Raji (cell line): ENCODE measurements at regions not wholly inside any gene's neighbourhood (a gene's known extent, or its start where the extent isn't known, plus 50 kb on each side); places are given as distances from the start of the nearest gene placed in this dataset.

ENCODE experiments used
- POLR2A ChIP-seq: IDR thresholded peaks from 2 replicates; pipeline ENCODE4 v1.6.1; 2011; ENCODE audit warnings: low read depth, low read length, control low read depth; ENCODE audit not compliant: insufficient read depth

- TF ChIP-seq POLR2A = no peak
Observed at GRCh38 chr1:88053065-88053464, 631.0 kb upstream of the PKN2 start.

- no peak for TF ChIP-seq POLR2A
Observed at GRCh38 chr1:88056881-88057280, 627.2 kb upstream of the PKN2 start.

GRCh38 chr1:88058205-88058604, 625.9 kb upstream of the PKN2 start:
- TF ChIP-seq POLR2A = no peak

GRCh38 chr1:88060112-88060673, 623.9 kb upstream of the PKN2 start:
- TF ChIP-seq POLR2A = no peak

- TF ChIP-seq POLR2A = no peak
Observed at GRCh38 chr1:88060750-88061491, 623.2 kb upstream of the PKN2 start.

- TF ChIP-seq POLR2A = no peak
Observed at GRCh38 chr1:88061492-88062177, 622.4 kb upstream of the PKN2 start.

GRCh38 chr1:88062650-88063153, 621.4 kb upstream of the PKN2 start:
- no peak for TF ChIP-seq POLR2A

- no peak for TF ChIP-seq POLR2A
Observed at GRCh38 chr1:88063605-88064004, 620.5 kb upstream of the PKN2 start.

GRCh38 chr1:88068407-88068960, 615.6 kb upstream of the PKN2 start:
- no peak for TF ChIP-seq POLR2A

GRCh38 chr1:88070956-88071355, 613.1 kb upstream of the PKN2 start:
- no peak for TF ChIP-seq POLR2A

GRCh38 chr1:88074661-88075060, 609.4 kb upstream of the PKN2 start:
- TF ChIP-seq POLR2A = no peak

- no peak for TF ChIP-seq POLR2A
Observed at GRCh38 chr1:88075813-88076212, 608.3 kb upstream of the PKN2 start.

- TF ChIP-seq POLR2A = no peak
Observed at GRCh38 chr1:88079036-88079435, 605.0 kb upstream of the PKN2 start.

GRCh38 chr1:88080875-88081274, 603.2 kb upstream of the PKN2 start:
- no peak for TF ChIP-seq POLR2A

- no peak for TF ChIP-seq POLR2A
Observed at GRCh38 chr1:88088481-88088880, 595.6 kb upstream of the PKN2 start.

GRCh38 chr1:88089961-88090360, 594.1 kb upstream of the PKN2 start:
- no peak for TF ChIP-seq POLR2A
